ENCODE measurements at regions not wholly inside any gene's neighbourhood (a gene's known extent, or its start where the extent isn't known, plus 50 kb on each side); places are given as distances from the start of the nearest gene placed in this dataset.

DNA sequence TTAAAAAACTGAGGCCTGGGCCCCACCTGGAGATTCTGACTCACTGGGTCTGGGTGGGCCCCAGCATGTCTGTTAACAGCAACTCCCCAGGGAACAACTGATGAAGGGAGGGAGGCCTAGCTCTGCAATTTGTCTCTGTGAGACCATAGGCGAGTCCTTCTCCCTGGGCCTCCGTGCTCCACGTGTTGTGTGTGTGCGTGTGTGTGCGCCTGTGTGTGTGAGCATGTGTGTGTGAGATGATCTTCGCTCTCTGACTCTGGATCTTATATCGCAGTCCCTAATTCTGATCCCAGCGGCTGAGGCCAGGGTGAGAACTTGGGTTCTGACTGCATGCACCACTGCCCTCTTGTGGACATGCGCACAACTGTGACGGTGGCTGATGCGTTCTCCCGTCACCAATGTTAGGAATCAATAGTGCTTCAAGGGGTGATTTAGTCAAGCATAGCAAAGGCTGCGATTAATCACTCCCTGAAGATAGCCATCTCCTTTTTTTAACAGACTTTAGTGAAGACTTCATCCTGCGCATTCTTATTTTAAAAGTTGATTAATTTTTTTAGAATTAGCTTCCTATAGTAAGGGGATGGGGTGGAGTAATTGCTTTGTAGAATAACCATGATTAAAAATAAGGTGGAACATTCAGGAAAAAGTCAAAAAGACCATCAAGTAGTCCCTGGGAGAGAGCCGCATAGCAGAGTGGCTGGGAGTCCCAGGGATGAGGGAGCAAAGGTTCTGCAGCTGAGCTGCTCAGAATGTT lies 62.4 kb upstream of the USP24 start (continued):
- TF ChIP-seq, protein P1, sequence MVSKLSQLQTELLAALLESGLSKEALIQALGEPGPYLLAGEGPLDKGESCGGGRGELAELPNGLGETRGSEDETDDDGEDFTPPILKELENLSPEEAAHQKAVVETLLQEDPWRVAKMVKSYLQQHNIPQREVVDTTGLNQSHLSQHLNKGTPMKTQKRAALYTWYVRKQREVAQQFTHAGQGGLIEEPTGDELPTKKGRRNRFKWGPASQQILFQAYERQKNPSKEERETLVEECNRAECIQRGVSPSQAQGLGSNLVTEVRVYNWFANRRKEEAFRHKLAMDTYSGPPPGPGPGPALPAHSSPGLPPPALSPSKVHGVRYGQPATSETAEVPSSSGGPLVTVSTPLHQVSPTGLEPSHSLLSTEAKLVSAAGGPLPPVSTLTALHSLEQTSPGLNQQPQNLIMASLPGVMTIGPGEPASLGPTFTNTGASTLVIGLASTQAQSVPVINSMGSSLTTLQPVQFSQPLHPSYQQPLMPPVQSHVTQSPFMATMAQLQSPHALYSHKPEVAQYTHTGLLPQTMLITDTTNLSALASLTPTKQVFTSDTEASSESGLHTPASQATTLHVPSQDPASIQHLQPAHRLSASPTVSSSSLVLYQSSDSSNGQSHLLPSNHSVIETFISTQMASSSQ (IDR thresholded peaks at IDR 0.05; ENCODE audit: low read depth) = no peak
- TF ChIP-seq, protein P1 (CRISPR knock-in tag; IDR thresholded peaks at IDR 0.05; ENCODE audit: borderline replicate concordance) = no peak
- TF ChIP-seq MED13 (CRISPR knock-in tag; IDR thresholded peaks at IDR 0.05) (no peak), ZNF251 (CRISPR knock-in tag; IDR thresholded peaks at IDR 0.05) (no peak), CENPBD1 (CRISPR knock-in tag; IDR thresholded peaks at IDR 0.05; ENCODE audit: borderline replicate concordance, low read depth) (no peak), SMAD1 (CRISPR knock-in tag; IDR thresholded peaks at IDR 0.05; ENCODE audit: borderline replicate concordance, low read depth) (no peak), MLLT10 (CRISPR knock-in tag; IDR thresholded peaks at IDR 0.05) (no peak), SP2 (CRISPR knock-in tag; IDR thresholded peaks at IDR 0.05) (no peak), SNAPC4 (CRISPR knock-in tag; IDR thresholded peaks at IDR 0.05) (no peak), MAZ (IDR thresholded peaks at IDR 0.05; ENCODE audit: borderline replicate concordance, low read depth, low read length) (no peak), MAZ (CRISPR knock-in tag; IDR thresholded peaks at IDR 0.05; ENCODE audit: low read depth) (no peak), MYC (CRISPR knock-in tag; IDR thresholded peaks at IDR 0.05; ENCODE audit: borderline replicate concordance) (no peak), ZMYM4 (CRISPR knock-in tag; IDR thresholded peaks at IDR 0.05) (peak; percentile 67), RFX3 (CRISPR knock-in tag; IDR thresholded peaks at IDR 0.05) (no peak), PTBP1 (IDR thresholded peaks at IDR 0.05; ENCODE audit: low read depth, low read length, poor library complexity, severe bottlenecking) (no peak), GZF1 (CRISPR knock-in tag; IDR thresholded peaks at IDR 0.05) (no peak), THAP8 (CRISPR knock-in tag; IDR thresholded peaks at IDR 0.05; ENCODE audit: borderline replicate concordance) (no peak), FOXO1 (CRISPR knock-in tag; IDR thresholded peaks at IDR 0.05) (0 out of 2 replicates have a peak, but pooled peaks have one; percentile 23), ZNF616 (CRISPR knock-in tag; IDR thresholded peaks at IDR 0.05; ENCODE audit: low read depth) (no peak), THYN1 (CRISPR knock-in tag; IDR thresholded peaks at IDR 0.05; ENCODE audit: borderline replicate concordance, low read depth) (no peak)
